Panc1 (cell line): ENCODE measurements at regions not wholly inside any gene's neighbourhood (a gene's known extent, or its start where the extent isn't known, plus 50 kb on each side); places are given as distances from the start of the nearest gene placed in this dataset.

Source experiments
- ATAC-seq: fragments of 200-7000 bp; cut with Tn5 transposase; 2 replicates; pipeline ENCODE4 v1.9.1; 2020; ENCODE audit warnings: mild to moderate bottlenecking, moderate library complexity
- BruUV-seq: library from RNA; stranded (reverse); fragments of 400-500 nt; replicated peaks from 2 replicates; lab custom pipeline; 2021; lab: Mats Ljungman, UMichigan
- CTCF ChIA-PET: fragments of 300-600 bp; sonication (Branson Sonifier 250); formaldehyde crosslinking; loops from one replicate; lab custom pipeline; 2022; ENCODE audit warnings: antibody characterized with exemption; lab: Charles Lee
- POLR2A ChIA-PET: fragments of 300-600 bp; sonication (Branson Sonifier 250); formaldehyde crosslinking; loops from one replicate; lab custom pipeline; 2022; ENCODE audit warnings: antibody characterized with exemption; lab: Charles Lee
- DNase-seq: peaks from one replicate; pipeline ENCODE4 v3.0.0-alpha.2; 2010; ENCODE audit warnings: low read depth, low spot score
- H3K27ac ChIP-seq: 2 replicates; pipeline ENCODE4 v1.5.1; 2011; ENCODE audit warnings: mild to moderate bottlenecking, low read length, inconsistent platforms
- H3K27me3 ChIP-seq: fragments of 200-500 bp; sonication (Bioruptor generic); 2 replicates; pipeline ENCODE4 v1.6.0; 2014; ENCODE audit warnings: low read length, inconsistent platforms; ENCODE audit not compliant: control insufficient read depth, insufficient read depth
- H3K36me3 ChIP-seq: fragments of 200-500 bp; sonication (Bioruptor generic); 2 replicates; pipeline ENCODE4 v1.5.1; 2014; ENCODE audit warnings: inconsistent platforms, mild to moderate bottlenecking, low read length, moderate library complexity; ENCODE audit not compliant: control insufficient read depth, insufficient read depth
- H3K4me1 ChIP-seq: 2 replicates; pipeline ENCODE4 v1.5.1; 2011; ENCODE audit warnings: inconsistent platforms, mild to moderate bottlenecking, low read length, moderate library complexity; ENCODE audit not compliant: control insufficient read depth, insufficient read depth
- H3K4me3 ChIP-seq, 2 experiments: 2 replicates each; pipeline ENCODE4 v1.5.1; 2011 to 2012; ENCODE audit warnings: low read depth in 2 of 2, low read length in 2 of 2, mild to moderate bottlenecking in 2 of 2, inconsistent platforms in 1 of 2, moderate library complexity in 1 of 2
- H3K9me3 ChIP-seq: fragments of 200-500 bp; sonication (Bioruptor generic); 2 replicates; pipeline ENCODE4 v1.5.1; 2014; ENCODE audit warnings: low read depth, mild to moderate bottlenecking, inconsistent platforms, low read length, moderate library complexity; ENCODE audit not compliant: control insufficient read depth, insufficient read depth
- CTCF ChIP-seq: fragments of 450-650 bp; IDR thresholded peaks from 2 replicates; pipeline ENCODE4 v1.5.1; 2017; ENCODE audit warnings: mild to moderate bottlenecking
- POLR2AphosphoS5 ChIP-seq: IDR thresholded peaks from 2 replicates; pipeline ENCODE4 v1.6.1; 2012; ENCODE audit warnings: mild to moderate bottlenecking, low read depth, low read length, moderate library complexity
- SIN3A ChIP-seq: IDR thresholded peaks from 2 replicates; pipeline ENCODE4 v1.6.1; 2012; ENCODE audit warnings: low read depth, mild to moderate bottlenecking, low read length, moderate library complexity, borderline replicate concordance; ENCODE audit not compliant: insufficient read depth
- TCF7L2 ChIP-seq: IDR thresholded peaks from 2 replicates; pipeline ENCODE4 v1.6.1; 2011; ENCODE audit warnings: mild to moderate bottlenecking, low read depth, low read length, inconsistent platforms
- in situ Hi-C: cut with HindIII; loops from 2 replicates; pipeline ENCODE4 v1.10.0; 2016; ENCODE audit warnings: low sequenced_read_pairs, low pct_unique_long_range_greater_than_20kb
- intact Hi-C: fragments of 100-400 bp; cut with micrococcal nuclease; formaldehyde crosslinking; loops from one replicate; pipeline ENCODE4 v1.10.0; 2022; ENCODE audit not compliant: unreplicated experiment
- TF ChIP-seq, protein P1 (sequence below), 2 experiments: IDR thresholded peaks; 2 replicates each; pipeline ENCODE4 v1.6.1; 2011 to 2012; ENCODE audit warnings: low read depth in 2 of 2, control low read depth in 1 of 2, low read length in 1 of 2, mild to moderate bottlenecking in 1 of 2, moderate library complexity in 1 of 2; ENCODE audit not compliant: insufficient read depth in 1 of 2

GRCh38 chr13:59474696-59475095 lies 689.0 kb downstream of the DIAPH3 start:
- BruUV-seq: no TSS peak
- intact Hi-C loops: no loop called here
- in situ Hi-C loops: no loop called here

GRCh38 chr13:59475911-59476310 lies 687.8 kb downstream of the DIAPH3 start:
- CTCF ChIA-PET: no interaction called here

More at GRCh38 chr13:59474696-59475095, 689.0 kb downstream of the DIAPH3 start:
- TF ChIP-seq TCF7L2 (no peak), SIN3A (no peak), POLR2AphosphoS5 (no peak), CTCF (no peak)
- TF ChIP-seq, protein P1, sequence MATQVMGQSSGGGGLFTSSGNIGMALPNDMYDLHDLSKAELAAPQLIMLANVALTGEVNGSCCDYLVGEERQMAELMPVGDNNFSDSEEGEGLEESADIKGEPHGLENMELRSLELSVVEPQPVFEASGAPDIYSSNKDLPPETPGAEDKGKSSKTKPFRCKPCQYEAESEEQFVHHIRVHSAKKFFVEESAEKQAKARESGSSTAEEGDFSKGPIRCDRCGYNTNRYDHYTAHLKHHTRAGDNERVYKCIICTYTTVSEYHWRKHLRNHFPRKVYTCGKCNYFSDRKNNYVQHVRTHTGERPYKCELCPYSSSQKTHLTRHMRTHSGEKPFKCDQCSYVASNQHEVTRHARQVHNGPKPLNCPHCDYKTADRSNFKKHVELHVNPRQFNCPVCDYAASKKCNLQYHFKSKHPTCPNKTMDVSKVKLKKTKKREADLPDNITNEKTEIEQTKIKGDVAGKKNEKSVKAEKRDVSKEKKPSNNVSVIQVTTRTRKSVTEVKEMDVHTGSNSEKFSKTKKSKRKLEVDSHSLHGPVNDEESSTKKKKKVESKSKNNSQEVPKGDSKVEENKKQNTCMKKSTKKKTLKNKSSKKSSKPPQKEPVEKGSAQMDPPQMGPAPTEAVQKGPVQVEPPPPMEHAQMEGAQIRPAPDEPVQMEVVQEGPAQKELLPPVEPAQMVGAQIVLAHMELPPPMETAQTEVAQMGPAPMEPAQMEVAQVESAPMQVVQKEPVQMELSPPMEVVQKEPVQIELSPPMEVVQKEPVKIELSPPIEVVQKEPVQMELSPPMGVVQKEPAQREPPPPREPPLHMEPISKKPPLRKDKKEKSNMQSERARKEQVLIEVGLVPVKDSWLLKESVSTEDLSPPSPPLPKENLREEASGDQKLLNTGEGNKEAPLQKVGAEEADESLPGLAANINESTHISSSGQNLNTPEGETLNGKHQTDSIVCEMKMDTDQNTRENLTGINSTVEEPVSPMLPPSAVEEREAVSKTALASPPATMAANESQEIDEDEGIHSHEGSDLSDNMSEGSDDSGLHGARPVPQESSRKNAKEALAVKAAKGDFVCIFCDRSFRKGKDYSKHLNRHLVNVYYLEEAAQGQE (IDR thresholded peaks at IDR 0.05; ENCODE audit: insufficient read depth in 1 of 2, low read depth in 2 of 2, low read length in 1 of 2): no peak
- no peaks in the 10 kb centered on the region for H3K27me3 ChIP-seq
- no peaks in the 10 kb centered on the region for H3K4me1 ChIP-seq
- H3K27ac ChIP-seq: no peak overlapping the region
- no peaks in the 10 kb centered on the region for H3K9me3 ChIP-seq
- no peak overlapping the region for H3K4me3 ChIP-seq
- ATAC-seq (no peak), DNase-seq (no peak)
- H3K36me3 ChIP-seq: no peaks in the 10 kb centered on the region
- CTCF ChIA-PET: no interaction called here
- POLR2A ChIA-PET: no interaction called here

More at GRCh38 chr13:59475911-59476310, 687.8 kb downstream of the DIAPH3 start:
- Histone ChIP-seq H3K36me3 (no peaks in the 10 kb centered on the region), H3K27ac (no peak overlapping the region), H3K4me3 (no peak overlapping the region), H3K4me1 (no peaks in the 10 kb centered on the region), H3K9me3 (no peaks in the 10 kb centered on the region), H3K27me3 (no peaks in the 10 kb centered on the region)
- DNase-seq: no peak
- in situ Hi-C loops: no loop called here
- POLR2A ChIA-PET: no interaction called here
- BruUV-seq: no TSS peak
- no peak for ATAC-seq
- no peak for TF ChIP-seq CTCF
- TF ChIP-seq, protein P1 (IDR thresholded peaks at IDR 0.05; ENCODE audit: insufficient read depth in 1 of 2, low read depth in 2 of 2, low read length in 1 of 2): no peak
- TF ChIP-seq TCF7L2: no peak
- no peak for TF ChIP-seq SIN3A
- TF ChIP-seq POLR2AphosphoS5: no peak
- intact Hi-C loops: no loop called here
